ENCODE measurements at regions not wholly inside any gene's neighbourhood (a gene's known extent, or its start where the extent isn't known, plus 50 kb on each side); places are given as distances from the start of the nearest gene placed in this dataset.

DNA sequence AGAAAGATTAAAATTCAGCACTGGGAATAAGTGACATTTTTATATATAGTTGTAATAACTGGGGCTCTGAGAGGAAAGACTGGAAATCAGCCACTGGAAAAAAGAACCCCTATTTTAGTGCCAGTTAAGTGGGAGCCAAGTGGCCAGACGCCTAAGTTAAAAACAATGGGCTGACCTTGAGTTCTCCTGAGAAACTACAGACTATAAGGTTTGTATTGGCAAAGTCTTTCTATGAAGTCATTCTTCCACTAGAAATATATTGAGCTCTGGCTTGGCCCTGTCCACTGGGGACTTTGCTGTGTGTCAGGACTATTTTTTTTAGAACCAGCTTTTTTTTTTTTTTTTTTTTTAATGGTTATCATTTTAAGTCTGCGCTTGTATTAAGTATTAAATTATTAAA, 210.6 kb upstream of the FZD8 start:
- TF ChIP-seq, protein P1, sequence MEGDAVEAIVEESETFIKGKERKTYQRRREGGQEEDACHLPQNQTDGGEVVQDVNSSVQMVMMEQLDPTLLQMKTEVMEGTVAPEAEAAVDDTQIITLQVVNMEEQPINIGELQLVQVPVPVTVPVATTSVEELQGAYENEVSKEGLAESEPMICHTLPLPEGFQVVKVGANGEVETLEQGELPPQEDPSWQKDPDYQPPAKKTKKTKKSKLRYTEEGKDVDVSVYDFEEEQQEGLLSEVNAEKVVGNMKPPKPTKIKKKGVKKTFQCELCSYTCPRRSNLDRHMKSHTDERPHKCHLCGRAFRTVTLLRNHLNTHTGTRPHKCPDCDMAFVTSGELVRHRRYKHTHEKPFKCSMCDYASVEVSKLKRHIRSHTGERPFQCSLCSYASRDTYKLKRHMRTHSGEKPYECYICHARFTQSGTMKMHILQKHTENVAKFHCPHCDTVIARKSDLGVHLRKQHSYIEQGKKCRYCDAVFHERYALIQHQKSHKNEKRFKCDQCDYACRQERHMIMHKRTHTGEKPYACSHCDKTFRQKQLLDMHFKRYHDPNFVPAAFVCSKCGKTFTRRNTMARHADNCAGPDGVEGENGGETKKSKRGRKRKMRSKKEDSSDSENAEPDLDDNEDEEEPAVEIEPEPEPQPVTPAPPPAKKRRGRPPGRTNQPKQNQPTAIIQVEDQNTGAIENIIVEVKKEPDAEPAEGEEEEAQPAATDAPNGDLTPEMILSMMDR (IDR thresholded peaks at IDR 0.05 in 4 of 5, conservative IDR thresholded peaks at IDR 0.05 in 1 of 5) = no peak
- TF ChIP-seq POLR2A (IDR thresholded peaks at IDR 0.05) = no peak

Measured in gastrocnemius medialis (tissue), 4 donors.